Keratinocyte (primary cell): ENCODE measurements at regions not wholly inside any gene's neighbourhood (a gene's known extent, or its start where the extent isn't known, plus 50 kb on each side); places are given as distances from the start of the nearest gene placed in this dataset.
"Not testable (repeated sequence)": the region's sequence is repeated elsewhere in the genome, so short reads cannot be mapped to it uniquely, and the experiment has no call there.

Source experiments
- DNase-seq: peaks from one replicate; pipeline ENCODE4 v3.0.0-alpha.2; 2011; ENCODE audit warnings: low read depth, missing footprints, low spot score
- FAIRE-seq: peaks from 2 replicates; lab custom pipeline; 2011; peaks lifted over from hg19 to GRCh38; lab: Jason Lieb, UNC
- H2AFZ ChIP-seq: 2 replicates; pipeline ENCODE4 v1.6.0; 2012; ENCODE audit warnings: low read length, control low read depth, inconsistent platforms; ENCODE audit not compliant: control insufficient read depth
- H3K27ac ChIP-seq: 2 replicates; pipeline ENCODE4 v1.5.1; 2011; ENCODE audit warnings: low read length; ENCODE audit not compliant: control insufficient read depth, insufficient read depth
- H3K27me3 ChIP-seq: 3 replicates; pipeline ENCODE4 v1.6.0; 2011; ENCODE audit warnings: low read length; ENCODE audit not compliant: control insufficient read depth, insufficient read depth; ENCODE audit errors: extremely low read depth
- H3K36me3 ChIP-seq, 2 experiments: 2 replicates in 1 of 2; 3 replicates in 1 of 2; pipeline ENCODE4 v1.5.1; 2011; ENCODE audit warnings: low read length in 2 of 2, mild to moderate bottlenecking in 1 of 2; ENCODE audit not compliant: control insufficient read depth in 2 of 2, insufficient read depth in 2 of 2; ENCODE audit errors: extremely low read depth in 1 of 2
- H3K4me1 ChIP-seq: 3 replicates; pipeline ENCODE4 v1.5.1; 2011; ENCODE audit warnings: low read length; ENCODE audit not compliant: control insufficient read depth, insufficient read depth; ENCODE audit errors: extremely low read depth
- H3K4me2 ChIP-seq: 3 replicates; pipeline ENCODE4 v1.6.0; 2011; ENCODE audit warnings: low read depth, low read length; ENCODE audit not compliant: control insufficient read depth, insufficient read depth; ENCODE audit errors: extremely low read depth
- H3K4me3 ChIP-seq, 3 experiments: fragments of 200-600 bp in 1 of 3; sonication (generic) in 1 of 3; 2 replicates in 2 of 3; 3 replicates in 1 of 3; pipeline ENCODE4 v1.5.1; 2011 to 2016; ENCODE audit warnings: low read length in 3 of 3, mild to moderate bottlenecking in 3 of 3, control low read depth in 2 of 3, inconsistent platforms in 1 of 3, low read depth in 1 of 3, mixed read lengths in 1 of 3, mixed run types in 1 of 3, moderate library complexity in 1 of 3; ENCODE audit not compliant: control insufficient read depth in 2 of 3, insufficient read depth in 2 of 3; ENCODE audit errors: extremely low read depth in 1 of 3
- H3K79me2 ChIP-seq: 2 replicates; pipeline ENCODE4 v1.6.0; 2012; ENCODE audit warnings: low read length; ENCODE audit not compliant: control insufficient read depth, insufficient read depth
- H3K9ac ChIP-seq: 3 replicates; pipeline ENCODE4 v1.6.0; 2011; ENCODE audit warnings: low read length; ENCODE audit not compliant: control insufficient read depth, insufficient read depth; ENCODE audit errors: extremely low read depth
- H3K9me1 ChIP-seq: 3 replicates; pipeline ENCODE4 v1.6.0; 2011; ENCODE audit warnings: low read length; ENCODE audit not compliant: control insufficient read depth, insufficient read depth; ENCODE audit errors: extremely low read depth
- H3K9me3 ChIP-seq: 2 replicates; pipeline ENCODE4 v1.5.1; 2012; ENCODE audit warnings: low read depth, low read length; ENCODE audit not compliant: control insufficient read depth
- H4K20me1 ChIP-seq: 3 replicates; pipeline ENCODE4 v1.6.0; 2011; ENCODE audit warnings: low read length; ENCODE audit not compliant: control insufficient read depth, insufficient read depth; ENCODE audit errors: extremely low read depth
- CTCF ChIP-seq, 3 experiments: IDR thresholded peaks in 1 of 3; conservative IDR thresholded peaks in 1 of 3; optimal IDR thresholded peaks in 1 of 3; 2 replicates in 2 of 3; 3 replicates in 1 of 3; pipeline versions ENCODE3 to v1.5.1; 2011; ENCODE audit warnings: low read length in 3 of 3, mild to moderate bottlenecking in 3 of 3, moderate library complexity in 2 of 3, control low read depth in 1 of 3, inconsistent platforms in 1 of 3; ENCODE audit not compliant: insufficient read depth in 2 of 3; ENCODE audit errors: extremely low read depth in 1 of 3
- EZH2 ChIP-seq: IDR thresholded peaks from one replicate; pipeline ENCODE4 v1.6.1; 2012; ENCODE audit warnings: inconsistent platforms, mild to moderate bottlenecking, low read length, moderate library complexity
- dilution Hi-C: fragments of 300-500 bp; cut with MboI; formaldehyde crosslinking; loops from one replicate; pipeline ENCODE4 v1.7.0; 2020; ENCODE audit warnings: low sequenced_read_pairs; ENCODE audit not compliant: extremely low pct_ligation_motif_present

GRCh38 chr3:27554706-27555105, 70.5 kb upstream of the SLC4A7 start:
- Histone ChIP-seq H3K4me2 (no peak overlapping the region), H3K9me1 (no peaks in the 10 kb centered on the region), H4K20me1 (no peaks in the 10 kb centered on the region), H3K36me3 (no peaks in the 10 kb centered on the region), H2AFZ (no peak overlapping the region), H3K27ac (no peak overlapping the region), H3K9ac (no peak overlapping the region), H3K4me3 (no peak overlapping the region), H3K4me1 (peaks cover 11% of the 10 kb centered on the region), H3K9me3 (no peaks in the 10 kb centered on the region), H3K27me3 (no peaks in the 10 kb centered on the region), H3K79me2 (no peaks in the 10 kb centered on the region)
- DNase-seq (no peak), FAIRE-seq (no peak)
- TF ChIP-seq CTCF (optimal IDR thresholded peaks at IDR 0.05 in 1 of 3, IDR thresholded peaks at IDR 0.05 in 1 of 3, conservative IDR thresholded peaks at IDR 0.05 in 1 of 3; ENCODE audit: extremely low read depth in 1 of 3, insufficient read depth in 2 of 3, low read length in 3 of 3) (no peak), EZH2 (no peak)
- dilution Hi-C loops = no loop called here

- dilution Hi-C loops = no loop called here
- Histone ChIP-seq H2AFZ (peak overlapping the region; percentile 44), H4K20me1 (no peaks in the 10 kb centered on the region), H3K9me1 (no peaks in the 10 kb centered on the region), H3K9ac (no peak overlapping the region), H3K4me2 (no peak overlapping the region), H3K36me3 (no peaks in the 10 kb centered on the region), H3K4me1 (peaks cover 9% of the 10 kb centered on the region), H3K27me3 (no peaks in the 10 kb centered on the region), H3K79me2 (no peaks in the 10 kb centered on the region), H3K27ac (no peak overlapping the region), H3K9me3 (no peaks in the 10 kb centered on the region), H3K4me3 (no peak overlapping the region)
- FAIRE-seq (no peak), DNase-seq (no peak)
- TF ChIP-seq EZH2 = no peak
- TF ChIP-seq CTCF (optimal IDR thresholded peaks at IDR 0.05 in 1 of 3, IDR thresholded peaks at IDR 0.05 in 1 of 3, conservative IDR thresholded peaks at IDR 0.05 in 1 of 3; ENCODE audit: extremely low read depth in 1 of 3, insufficient read depth in 2 of 3, low read length in 3 of 3) = no peak
Measured at GRCh38 chr3:27553886-27554540, 69.8 kb upstream of the SLC4A7 start.

- H3K36me3 ChIP-seq, H3K27me3 ChIP-seq, FAIRE-seq, H3K4me2 ChIP-seq, H3K4me3 ChIP-seq, H3K79me2 ChIP-seq, DNase-seq, H3K4me1 ChIP-seq, H3K9me3 ChIP-seq, H3K27ac ChIP-seq, H3K9ac ChIP-seq, H3K9me1 ChIP-seq, dilution Hi-C loops, H4K20me1 ChIP-seq: not testable (repeated sequence)
- H2AFZ ChIP-seq = peak overlapping the region; percentile 19
Measured at GRCh38 chr3:27552708-27553107, 68.5 kb upstream of the SLC4A7 start.

GRCh38 chr3:27551413-27551812, 67.2 kb upstream of the SLC4A7 start:
- H4K20me1 ChIP-seq, H3K27me3 ChIP-seq, H3K4me2 ChIP-seq, dilution Hi-C loops, FAIRE-seq, H3K9me1 ChIP-seq, H3K9me3 ChIP-seq, H3K27ac ChIP-seq, H3K79me2 ChIP-seq, H3K4me1 ChIP-seq, H2AFZ ChIP-seq, H3K4me3 ChIP-seq, H3K36me3 ChIP-seq, DNase-seq, H3K9ac ChIP-seq: not testable (repeated sequence)
